H9 (cell line): ENCODE measurements at regions not wholly inside any gene's neighbourhood (a gene's known extent, or its start where the extent isn't known, plus 50 kb on each side); places are given as distances from the start of the nearest gene placed in this dataset.

Experiments
- DNase-seq: peaks from one replicate; pipeline ENCODE4 v3.0.0-alpha.2; 2017
- H2AFZ ChIP-seq: one replicate; pipeline ENCODE4 v1.6.1; 2013; ENCODE audit warnings: mild to moderate bottlenecking, low read length, control low read depth, moderate library complexity
- H2AK5ac ChIP-seq: 2 replicates; pipeline ENCODE4 v1.6.1; 2013; ENCODE audit warnings: low read length, control low read depth, mixed read lengths; ENCODE audit not compliant: insufficient read length
- H2BK120ac ChIP-seq: one replicate; pipeline ENCODE4 v1.6.1; 2013; ENCODE audit warnings: low read depth, mild to moderate bottlenecking, low read length, control low read depth, inconsistent platforms; ENCODE audit not compliant: poor library complexity, severe bottlenecking
- H2BK12ac ChIP-seq: 2 replicates; pipeline ENCODE4 v1.6.1; 2013; ENCODE audit warnings: low read length, control low read depth, mixed read lengths, low read depth; ENCODE audit not compliant: insufficient read length
- H2BK15ac ChIP-seq: 2 replicates; pipeline ENCODE4 v1.6.1; 2013; ENCODE audit warnings: low read depth, low read length, control low read depth
- H2BK20ac ChIP-seq: one replicate; pipeline ENCODE4 v1.6.1; 2013; ENCODE audit warnings: low read depth, mild to moderate bottlenecking, low read length, control low read depth, inconsistent platforms; ENCODE audit not compliant: poor library complexity, severe bottlenecking
- H2BK5ac ChIP-seq: 2 replicates; pipeline ENCODE4 v1.6.1; 2013; ENCODE audit warnings: low read length, control low read depth, mixed read lengths; ENCODE audit not compliant: insufficient read length
- H3K14ac ChIP-seq: 2 replicates; pipeline ENCODE4 v1.6.1; 2013; ENCODE audit warnings: low read length, control low read depth; ENCODE audit not compliant: insufficient read depth
- H3K18ac ChIP-seq: 2 replicates; pipeline ENCODE4 v1.6.1; 2013; ENCODE audit warnings: low read depth, mild to moderate bottlenecking, mixed read lengths, low read length, control low read depth; ENCODE audit not compliant: insufficient read length
- H3K23ac ChIP-seq: 2 replicates; pipeline ENCODE4 v1.6.1; 2013; ENCODE audit warnings: low read length, control low read depth, mixed read lengths, low read depth; ENCODE audit not compliant: insufficient read length
- H3K23me2 ChIP-seq: 2 replicates; pipeline ENCODE4 v1.6.1; 2013; ENCODE audit warnings: low read depth, mild to moderate bottlenecking, mixed read lengths, low read length, control low read depth; ENCODE audit not compliant: insufficient read length, poor library complexity, severe bottlenecking
- H3K27ac ChIP-seq: 2 replicates; pipeline ENCODE4 v1.5.1; 2013; ENCODE audit warnings: low read length, control low read depth, mixed read lengths, low read depth; ENCODE audit not compliant: insufficient read length
- H3K27me3 ChIP-seq: 2 replicates; pipeline ENCODE4 v1.6.1; 2013; ENCODE audit warnings: low read length, control low read depth, inconsistent platforms; ENCODE audit not compliant: insufficient read depth
- H3K4ac ChIP-seq: 2 replicates; pipeline ENCODE4 v1.6.1; 2013; ENCODE audit warnings: low read depth, mild to moderate bottlenecking, control low read depth, inconsistent platforms, low read length, moderate library complexity
- H3K4me1 ChIP-seq: 2 replicates; pipeline ENCODE4 v1.6.1; 2013; ENCODE audit warnings: low read length, control low read depth, inconsistent platforms; ENCODE audit not compliant: insufficient read depth
- H3K4me2 ChIP-seq: 2 replicates; pipeline ENCODE4 v1.6.1; 2013; ENCODE audit warnings: low read length, control low read depth, mixed read lengths; ENCODE audit not compliant: insufficient read length, insufficient read depth
- H3K56ac ChIP-seq: 2 replicates; pipeline ENCODE4 v1.6.1; 2013; ENCODE audit warnings: low read depth, mild to moderate bottlenecking, mixed read lengths, low read length, control low read depth; ENCODE audit not compliant: insufficient read length
- H3K79me1 ChIP-seq: 2 replicates; pipeline ENCODE4 v1.6.1; 2013; ENCODE audit warnings: low read depth, mild to moderate bottlenecking, moderate library complexity, low read length, control low read depth, inconsistent platforms; ENCODE audit not compliant: insufficient read depth, poor library complexity, severe bottlenecking
- H3K79me2 ChIP-seq: 2 replicates; pipeline ENCODE4 v1.6.1; 2013; ENCODE audit warnings: low read length, control low read depth, inconsistent platforms; ENCODE audit not compliant: insufficient read depth
- H3K9ac ChIP-seq: 2 replicates; pipeline ENCODE4 v1.6.1; 2013; ENCODE audit warnings: low read length, control low read depth, mixed read lengths; ENCODE audit not compliant: insufficient read length; ENCODE audit errors: extremely low read depth
- H3K9me3 ChIP-seq: one replicate; pipeline ENCODE4 v1.6.1; 2013; ENCODE audit warnings: low read depth, low read length, inconsistent platforms; ENCODE audit not compliant: control insufficient read depth
- H3T11ph ChIP-seq: one replicate; pipeline ENCODE4 v1.6.1; 2013; ENCODE audit warnings: mild to moderate bottlenecking, low read length, control low read depth, inconsistent platforms
- H4K20me1 ChIP-seq: one replicate; pipeline ENCODE4 v1.6.1; 2013; ENCODE audit not compliant: control insufficient read depth, insufficient read length, insufficient read depth
- H4K5ac ChIP-seq: 2 replicates; pipeline ENCODE4 v1.6.1; 2013; ENCODE audit warnings: low read depth, mild to moderate bottlenecking, mixed read lengths, low read length, control low read depth; ENCODE audit not compliant: insufficient read length
- H4K8ac ChIP-seq: replicated peaks from 2 replicates; pipeline ENCODE4 v1.6.1; 2013; ENCODE audit warnings: low read length, control low read depth, mixed read lengths, low read depth; ENCODE audit not compliant: insufficient read length
- H4K91ac ChIP-seq: 2 replicates; pipeline ENCODE4 v1.6.1; 2013; ENCODE audit warnings: low read depth, mild to moderate bottlenecking, moderate library complexity, mixed read lengths, low read length, control low read depth; ENCODE audit not compliant: insufficient read length
- H3K27ac Mint-ChIP-seq, 3 experiments: 2 replicates in 2 of 3; 3 replicates in 1 of 3; pipeline ENCODE4 v1.8.0; 2020 to 2021; ENCODE audit warnings: mixed read lengths in 3 of 3, mild to moderate bottlenecking in 1 of 3, moderate library complexity in 1 of 3
- H3K27me3 Mint-ChIP-seq: 2 replicates; pipeline ENCODE4 v1.8.0; 2021; ENCODE audit warnings: low read depth, mild to moderate bottlenecking, moderate library complexity, mixed read lengths
- H3K36me3 Mint-ChIP-seq, 3 experiments: 2 replicates in 2 of 3; 3 replicates in 1 of 3; pipeline ENCODE4 v1.8.0; 2020 to 2021; ENCODE audit warnings: low read depth in 3 of 3, mixed read lengths in 3 of 3; ENCODE audit not compliant: insufficient read depth in 1 of 3
- H3K4me1 Mint-ChIP-seq, 2 experiments: 2 replicates each; pipeline ENCODE4 v1.8.0; 2020; ENCODE audit warnings: mixed read lengths in 2 of 2
- H3K4me3 Mint-ChIP-seq, 2 experiments: 2 replicates in 1 of 2; 3 replicates in 1 of 2; pipeline ENCODE4 v1.8.0; 2020 to 2021; ENCODE audit warnings: mild to moderate bottlenecking in 2 of 2, mixed read lengths in 2 of 2, moderate library complexity in 1 of 2
- H3K9me3 Mint-ChIP-seq, 2 experiments: 2 replicates in 1 of 2; 3 replicates in 1 of 2; pipeline ENCODE4 v1.8.0; 2020; ENCODE audit warnings: mild to moderate bottlenecking in 2 of 2, mixed read lengths in 2 of 2, moderate library complexity in 1 of 2
- CTCF ChIP-seq: fragments of 200-600 bp; sonication (generic); conservative IDR thresholded peaks from 3 replicates; pipeline ENCODE4 v1.8.0; 2021; ENCODE audit warnings: antibody characterized with exemption, mild to moderate bottlenecking
- WGBS: extraction: QIAGEN DNeasy Blood & Tissue Kit; methylation state at CpG from one replicate; pipeline ENCODE4 v1.1.7; 2013; ENCODE audit warnings: missing lambda C conversion rate, low lambda C conversion rate, mixed read lengths; ENCODE audit not compliant: insufficient read length; ENCODE audit errors: extremely low coverage; 5-methylcytosine and 5-hydroxymethylcytosine counted together

- H3K9me3 ChIP-seq, result no peaks in the 10 kb centered on the region
- H4K8ac ChIP-seq, result no peak overlapping the region
- H3K56ac ChIP-seq, result no peak overlapping the region
- H3K14ac ChIP-seq, result no peak overlapping the region
- H3K4me1 Mint-ChIP-seq, result peaks cover 17 to 24% of the 10 kb centered on the region in 2 experiments
- no peak overlapping the region for H4K5ac ChIP-seq
- DNase-seq, result no peak
- no peaks in the 10 kb centered on the region for H3K27me3 ChIP-seq
- H3K4me3 Mint-ChIP-seq, result no peak overlapping the region
- no peak overlapping the region for H3K27ac ChIP-seq
- H2AK5ac ChIP-seq, result no peak overlapping the region
- H3K4me1 ChIP-seq, result peaks cover 4% of the 10 kb centered on the region; the same call in 1 of the 2 replicates
- no peak overlapping the region for H2BK120ac ChIP-seq
- H2BK5ac ChIP-seq, result no peak overlapping the region
- H3K9ac ChIP-seq, result no peak overlapping the region
- H2AFZ ChIP-seq, result no peak overlapping the region
- no peak overlapping the region for H3K18ac ChIP-seq
- H4K20me1 ChIP-seq, result no peaks in the 10 kb centered on the region
- H3K79me2 ChIP-seq, result no peaks in the 10 kb centered on the region
- no peak overlapping the region for H2BK15ac ChIP-seq
- no peaks in the 10 kb centered on the region for H3K36me3 Mint-ChIP-seq
- no peak overlapping the region for H2BK20ac ChIP-seq
- no peaks in the 10 kb centered on the region for H3K27me3 Mint-ChIP-seq
- no peak overlapping the region for H3K27ac Mint-ChIP-seq
- no peak overlapping the region for H4K91ac ChIP-seq
- no peak for TF ChIP-seq CTCF
- no CpG with 5 or more reads among the region's 5 CpGs for WGBS
- H3K9me3 Mint-ChIP-seq, result no peaks in the 10 kb centered on the region
- no peak overlapping the region for H3K23ac ChIP-seq
- no peaks in the 10 kb centered on the region for H3K23me2 ChIP-seq
- no peak overlapping the region for H2BK12ac ChIP-seq
- H3K4ac ChIP-seq, result no peak overlapping the region
- H3K4me2 ChIP-seq, result no peak overlapping the region
- no peaks in the 10 kb centered on the region for H3K79me1 ChIP-seq
- no peak overlapping the region for H3T11ph ChIP-seq
Observed at GRCh38 chr1:80678438-80678837, 1122.3 kb upstream of the ADGRL2 start.
